Activated CD8-positive, alpha-beta memory T cell treated with anti-CD3 and anti-CD28 coated beads, Interleukin-2, amount 50 U/mL, for 1 hour (primary cell): ENCODE measurements at regions not wholly inside any gene's neighbourhood (a gene's known extent, or its start where the extent isn't known, plus 50 kb on each side); places are given as distances from the start of the nearest gene placed in this dataset.
"Not testable (repeated sequence)": the region's sequence is repeated elsewhere in the genome, so short reads cannot be mapped to it uniquely, and the experiment has no call there.

Experiments
- DNase-seq: peaks from one replicate; pipeline ENCODE4 v3.0.0-alpha.2; 2020; ENCODE audit errors: extremely low read depth

GRCh38 chr2:122706757-122707223 is 951.3 kb downstream of the TSN start:
- no peak for DNase-seq

DNA sequence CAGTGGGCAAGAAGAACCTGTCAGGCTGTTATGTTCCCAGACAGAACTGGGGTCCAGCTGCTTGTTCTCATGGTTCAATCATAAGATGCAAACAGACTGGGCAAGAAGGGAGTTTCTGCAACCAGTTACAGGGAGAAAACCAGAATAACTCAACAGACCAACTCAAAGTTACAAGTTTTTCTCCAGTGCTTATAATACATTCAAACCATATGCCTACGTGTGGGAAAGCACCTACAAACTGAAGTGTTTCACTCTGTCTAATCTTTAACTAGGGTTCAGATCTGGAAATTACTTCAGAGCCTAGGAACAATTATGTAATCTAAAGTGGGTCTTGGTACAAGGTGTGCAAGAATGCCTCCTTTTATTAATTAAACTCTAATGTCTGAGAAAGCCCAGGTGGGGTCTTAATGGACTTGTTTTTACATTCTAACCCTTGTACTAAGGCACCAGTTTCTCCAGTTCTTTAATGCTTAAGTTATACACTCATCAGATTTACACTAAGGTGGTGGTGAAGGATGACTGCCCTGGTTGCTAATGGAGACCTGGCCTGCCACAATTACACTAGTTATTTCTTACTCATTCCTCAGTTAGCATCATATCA is 951.9 kb downstream of the TSN start:
- no peak for DNase-seq

GRCh38 chr2:122710049-122710448 is 954.6 kb downstream of the TSN start:
- no peak for DNase-seq

- DNase-seq, result no peak
These were observed 958.3 kb downstream of the TSN start for GRCh38 chr2:122713800-122714199.

DNA sequence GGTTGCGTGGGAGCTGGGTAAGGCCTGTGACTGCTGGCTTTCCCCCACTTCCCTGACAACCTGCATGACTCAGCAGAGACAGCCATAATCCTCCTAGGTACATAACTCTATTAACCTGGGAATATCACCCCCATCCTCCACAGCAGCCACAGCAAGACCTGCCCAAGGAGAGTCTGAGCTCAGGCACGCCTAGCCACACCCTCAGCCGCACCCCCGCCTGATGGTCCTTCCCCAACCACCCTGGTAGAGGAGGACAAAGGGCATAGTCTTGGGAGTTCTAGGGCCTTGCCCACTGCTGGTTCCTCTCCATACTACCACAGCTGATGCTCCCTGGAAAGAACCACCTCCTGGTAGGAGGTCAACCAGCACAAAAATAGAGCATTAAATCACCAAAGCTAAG is 965.4 kb downstream of the TSN start:
- not testable (repeated sequence) for DNase-seq

GRCh38 chr2:122734766-122735424 is 979.4 kb downstream of the TSN start:
- no peak for DNase-seq

GRCh38 chr2:122736279-122736678 is 980.8 kb downstream of the TSN start:
- DNase-seq, result no peak

- DNase-seq, result no peak
These were observed 982.1 kb downstream of the TSN start for GRCh38 chr2:122737429-122738077.

- no peak for DNase-seq
These were observed 984.5 kb downstream of the TSN start for GRCh38 chr2:122739732-122740593.

GRCh38 chr2:122740594-122740948 is 985.1 kb downstream of the TSN start:
- DNase-seq, result no peak

GRCh38 chr2:122741403-122741802 is 986.0 kb downstream of the TSN start:
- DNase-seq, result no peak

GRCh38 chr2:122743021-122743675 is 987.7 kb downstream of the TSN start:
- DNase-seq, result no peak

GRCh38 chr2:122745603-122746002 is 990.2 kb downstream of the TSN start:
- DNase-seq, result no peak

GRCh38 chr2:122747670-122748069 is 992.2 kb downstream of the TSN start:
- no peak for DNase-seq

GRCh38 chr2:122748552-122749011 is 993.1 kb downstream of the TSN start:
- no peak for DNase-seq

GRCh38 chr2:122749405-122749804 is 994.0 kb downstream of the TSN start:
- DNase-seq, result no peak

- DNase-seq, result no peak
These were observed 994.6 kb downstream of the TSN start for GRCh38 chr2:122750095-122750494.

DNA sequence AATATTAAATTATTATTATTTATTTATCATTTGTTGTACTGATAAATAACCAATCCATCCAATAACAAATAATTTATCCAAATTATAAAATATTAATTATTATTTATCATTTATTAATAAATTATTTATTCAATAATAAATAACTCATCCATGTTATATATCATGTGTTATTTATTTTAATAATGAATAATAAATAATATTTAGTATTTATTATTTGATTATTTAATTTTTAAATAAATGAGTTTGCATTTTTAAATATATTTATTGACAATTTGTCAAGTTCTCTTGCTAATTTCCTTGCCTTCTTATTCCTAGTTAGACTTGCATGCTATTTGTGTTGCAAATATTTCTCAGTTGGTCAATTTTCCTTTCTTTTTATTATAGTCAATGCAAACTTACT is 995.4 kb downstream of the TSN start:
- no peak for DNase-seq

- DNase-seq, result no peak
These were observed 997.9 kb downstream of the TSN start for GRCh38 chr2:122753336-122753735.

DNA sequence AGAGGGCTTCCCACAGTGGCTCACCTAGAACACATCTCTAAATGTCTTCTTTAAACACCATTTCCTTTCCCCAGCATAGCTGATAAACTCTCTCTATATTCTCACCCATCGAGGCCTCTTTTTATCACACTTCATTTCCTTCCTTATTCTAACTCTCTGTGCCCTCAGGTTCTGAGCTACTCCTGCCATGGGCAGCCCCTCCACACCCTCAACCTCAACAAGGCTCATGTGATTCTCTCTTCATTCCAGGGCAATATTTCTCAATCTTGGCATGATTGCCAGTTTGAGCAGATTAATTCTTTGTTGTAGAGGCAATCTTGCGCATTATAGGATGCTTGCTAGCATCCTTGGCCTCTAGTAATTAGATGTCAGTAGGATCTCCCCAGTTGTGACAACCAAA is 999.1 kb downstream of the TSN start:
- DNase-seq, result no peak

- no peak for DNase-seq
These were observed 999.9 kb downstream of the TSN start for GRCh38 chr2:122755281-122755780.
